ENCODE measurements at regions not wholly inside any gene's neighbourhood (a gene's known extent, or its start where the extent isn't known, plus 50 kb on each side); places are given as distances from the start of the nearest gene placed in this dataset.

DNA sequence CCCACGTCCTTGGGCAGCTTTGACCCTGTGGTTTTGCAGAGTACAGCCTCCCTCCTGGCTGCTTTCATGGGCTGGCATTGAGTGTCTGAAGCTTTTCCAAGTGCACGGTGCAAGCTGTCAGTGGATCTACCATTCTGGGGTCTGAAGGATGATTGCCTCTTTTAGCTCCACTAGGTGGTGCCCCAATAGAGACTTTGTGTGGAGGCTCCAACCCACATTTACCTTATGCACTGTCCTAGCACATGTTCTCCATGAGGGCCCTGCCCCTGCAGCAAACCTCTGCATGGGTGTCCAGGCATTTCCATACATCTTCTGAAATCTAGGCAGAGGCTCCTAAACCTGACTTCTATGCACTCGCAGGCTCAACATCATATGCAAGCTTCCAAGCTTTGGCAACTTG is 644.2 kb upstream of the CDH9 start:
- DNase-seq (ENCODE audit: low spot score): no peak
- WGBS: 77% methylated on average over 3 of the region's 3 CpGs
- TF ChIP-seq, protein P1, sequence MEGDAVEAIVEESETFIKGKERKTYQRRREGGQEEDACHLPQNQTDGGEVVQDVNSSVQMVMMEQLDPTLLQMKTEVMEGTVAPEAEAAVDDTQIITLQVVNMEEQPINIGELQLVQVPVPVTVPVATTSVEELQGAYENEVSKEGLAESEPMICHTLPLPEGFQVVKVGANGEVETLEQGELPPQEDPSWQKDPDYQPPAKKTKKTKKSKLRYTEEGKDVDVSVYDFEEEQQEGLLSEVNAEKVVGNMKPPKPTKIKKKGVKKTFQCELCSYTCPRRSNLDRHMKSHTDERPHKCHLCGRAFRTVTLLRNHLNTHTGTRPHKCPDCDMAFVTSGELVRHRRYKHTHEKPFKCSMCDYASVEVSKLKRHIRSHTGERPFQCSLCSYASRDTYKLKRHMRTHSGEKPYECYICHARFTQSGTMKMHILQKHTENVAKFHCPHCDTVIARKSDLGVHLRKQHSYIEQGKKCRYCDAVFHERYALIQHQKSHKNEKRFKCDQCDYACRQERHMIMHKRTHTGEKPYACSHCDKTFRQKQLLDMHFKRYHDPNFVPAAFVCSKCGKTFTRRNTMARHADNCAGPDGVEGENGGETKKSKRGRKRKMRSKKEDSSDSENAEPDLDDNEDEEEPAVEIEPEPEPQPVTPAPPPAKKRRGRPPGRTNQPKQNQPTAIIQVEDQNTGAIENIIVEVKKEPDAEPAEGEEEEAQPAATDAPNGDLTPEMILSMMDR (IDR thresholded peaks at IDR 0.05): no peak
- TF ChIP-seq POLR2AphosphoS5 (IDR thresholded peaks at IDR 0.05): no peak
- intact Hi-C loops (cut with DNase I): no loop called here
- H3K27me3 ChIP-seq (replicated peaks; ENCODE audit: insufficient read depth): no peaks in the 10 kb centered on the region
- no peak overlapping the region for H3K27ac ChIP-seq
- H3K36me3 ChIP-seq: no peaks in the 10 kb centered on the region
- no peak overlapping the region for H3K4me3 ChIP-seq
- no peaks in the 10 kb centered on the region for H3K4me1 ChIP-seq (replicated peaks)
- H3K9me3 ChIP-seq: no peaks in the 10 kb centered on the region

DNA sequence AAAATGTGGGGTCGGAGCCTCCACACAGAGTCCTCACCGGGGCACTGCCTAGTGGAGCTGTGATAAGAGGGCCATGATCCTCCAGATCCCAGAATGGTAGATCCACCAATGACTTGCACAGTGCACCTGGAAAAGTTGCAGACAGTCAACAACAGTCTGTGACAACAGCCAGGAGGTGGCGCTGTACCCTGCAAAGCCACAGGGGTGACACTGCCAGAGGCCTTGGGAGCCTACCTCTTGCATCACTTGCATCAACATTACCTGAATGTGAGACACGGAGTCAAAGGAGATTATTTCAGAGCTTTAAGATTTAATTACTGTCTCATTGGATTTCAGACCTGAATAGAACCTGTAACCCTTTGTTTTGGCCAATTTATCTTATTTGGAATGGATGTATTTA is 614.1 kb upstream of the CDH9 start:
- WGBS: 83% methylated on average over 4 of the region's 4 CpGs
- DNase-seq (ENCODE audit: low spot score): no peak
- H3K27me3 ChIP-seq (replicated peaks; ENCODE audit: insufficient read depth): no peaks in the 10 kb centered on the region

DNA sequence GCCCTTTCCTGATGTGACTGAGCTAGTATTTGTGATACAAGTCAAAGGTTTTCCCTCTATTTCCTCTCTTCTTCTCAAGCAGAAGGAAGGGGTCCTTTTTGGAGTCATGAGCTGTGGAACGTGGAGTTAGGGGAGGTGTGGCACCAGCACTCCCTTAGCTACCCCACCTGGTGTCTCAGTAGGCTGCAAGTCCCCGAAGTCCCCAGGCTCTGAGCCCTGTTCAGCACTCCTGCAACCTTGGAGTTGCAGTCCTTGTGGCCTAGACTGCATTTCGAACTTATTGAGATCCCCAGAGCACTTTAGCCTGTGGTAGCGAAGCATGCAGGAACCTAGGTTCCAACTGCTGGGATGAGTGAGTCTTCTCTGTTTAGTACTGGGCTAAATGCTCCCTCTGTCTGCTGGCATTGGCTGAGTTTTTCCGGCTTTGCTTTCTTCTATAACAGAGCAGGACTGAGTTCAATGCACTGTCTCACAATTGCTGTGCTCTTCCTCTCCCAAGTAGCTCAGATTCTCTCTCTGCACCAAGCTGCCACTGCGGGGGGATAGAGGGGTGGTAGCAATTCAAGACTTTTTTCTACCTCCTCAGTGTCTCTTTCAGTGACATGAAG is 600.7 kb upstream of the CDH9 start:
- DNase-seq (ENCODE audit: low spot score): no peak
- intact Hi-C loops (cut with DNase I): no loop called here
- Histone ChIP-seq H3K4me1 (replicated peaks) (no peaks in the 10 kb centered on the region), H3K4me3 (no peak overlapping the region), H3K36me3 (no peaks in the 10 kb centered on the region), H3K9me3 (no peaks in the 10 kb centered on the region), H3K27me3 (replicated peaks; ENCODE audit: insufficient read depth) (no peaks in the 10 kb centered on the region), H3K27ac (no peak overlapping the region)
- TF ChIP-seq POLR2AphosphoS5 (IDR thresholded peaks at IDR 0.05) (no peak), POLR2A (IDR thresholded peaks at IDR 0.05) (no peak)
- TF ChIP-seq, protein P1 (IDR thresholded peaks at IDR 0.05): no peak
- WGBS: 84% methylated on average over 6 of the region's 6 CpGs

More for the DNA sequence above, 614.1 kb upstream of the CDH9 start:
- Histone ChIP-seq H3K4me3 (no peak overlapping the region), H3K36me3 (no peaks in the 10 kb centered on the region), H3K27ac (no peak overlapping the region), H3K4me1 (replicated peaks) (no peaks in the 10 kb centered on the region), H3K9me3 (no peaks in the 10 kb centered on the region)
- TF ChIP-seq, protein P1 (IDR thresholded peaks at IDR 0.05): no peak
- TF ChIP-seq POLR2AphosphoS5 (IDR thresholded peaks at IDR 0.05): no peak
- no peak for TF ChIP-seq POLR2A (IDR thresholded peaks at IDR 0.05)
- intact Hi-C loops (cut with DNase I): no loop called here

DNA sequence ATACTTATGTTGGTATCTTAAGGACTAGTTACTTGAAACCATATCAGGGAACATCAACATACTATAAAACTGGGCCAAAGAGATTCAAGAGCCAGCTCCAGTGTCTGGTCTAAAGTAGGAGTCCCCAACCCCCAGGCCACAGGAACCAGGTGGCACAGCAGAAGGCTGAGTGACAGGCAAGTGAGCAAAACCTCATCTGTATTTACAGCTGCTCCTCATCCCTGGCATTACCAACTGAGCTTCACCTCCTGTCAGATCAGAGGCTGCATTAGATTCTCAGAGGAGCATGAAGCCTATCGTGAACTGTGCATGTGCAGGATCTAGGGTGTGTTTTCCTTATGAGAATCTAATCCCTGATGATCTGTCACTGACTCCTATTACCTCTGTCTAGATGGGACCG is 581.6 kb upstream of the CDH9 start:
- H3K27me3 ChIP-seq (replicated peaks; ENCODE audit: insufficient read depth): no peaks in the 10 kb centered on the region
- DNase-seq (ENCODE audit: low spot score): no peak
- no peak overlapping the region for H3K27ac ChIP-seq
- 96% methylated on average over 2 of the region's 2 CpGs for WGBS
- intact Hi-C loops (cut with DNase I): no loop called here
- H3K36me3 ChIP-seq: no peaks in the 10 kb centered on the region
- TF ChIP-seq, protein P1 (IDR thresholded peaks at IDR 0.05): no peak
- no peak for TF ChIP-seq POLR2A (IDR thresholded peaks at IDR 0.05)
- TF ChIP-seq POLR2AphosphoS5 (IDR thresholded peaks at IDR 0.05): no peak
- H3K4me1 ChIP-seq (replicated peaks): no peaks in the 10 kb centered on the region
- no peak overlapping the region for H3K4me3 ChIP-seq
- no peaks in the 10 kb centered on the region for H3K9me3 ChIP-seq

DNA sequence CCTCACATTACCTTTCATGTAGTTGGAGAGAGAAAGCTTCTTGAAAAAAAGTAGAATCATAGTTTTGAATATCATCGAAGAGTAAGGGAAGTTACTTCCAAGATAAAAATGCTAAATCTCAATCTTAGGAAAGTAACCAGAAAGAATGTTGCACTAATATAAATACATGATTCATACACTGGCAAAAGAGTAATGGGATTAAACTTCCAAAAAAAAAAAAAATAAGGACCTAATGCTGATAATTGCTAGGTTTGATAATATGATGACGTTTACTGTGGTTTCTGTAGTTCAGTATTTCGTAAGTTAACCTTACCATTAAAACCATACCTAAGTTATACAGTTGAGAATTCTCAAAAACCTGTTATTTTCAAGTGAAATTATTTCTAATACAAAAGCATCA is 573.8 kb upstream of the CDH9 start:
- no peaks in the 10 kb centered on the region for H3K4me1 ChIP-seq (replicated peaks)
- no peaks in the 10 kb centered on the region for H3K9me3 ChIP-seq
- WGBS: 79% methylated on average over 3 of the region's 3 CpGs
- DNase-seq (ENCODE audit: low spot score): no peak
- H3K36me3 ChIP-seq: no peaks in the 10 kb centered on the region
- H3K27ac ChIP-seq: no peak overlapping the region
- no peak for TF ChIP-seq POLR2AphosphoS5 (IDR thresholded peaks at IDR 0.05)
- TF ChIP-seq POLR2A (IDR thresholded peaks at IDR 0.05): no peak
- TF ChIP-seq, protein P1 (IDR thresholded peaks at IDR 0.05): no peak
- H3K27me3 ChIP-seq (replicated peaks; ENCODE audit: insufficient read depth): no peaks in the 10 kb centered on the region
- intact Hi-C loops (cut with DNase I): no loop called here
- no peak overlapping the region for H3K4me3 ChIP-seq

Data from prostate gland (tissue), 2 donors.